IMR-90 (cell line): ENCODE measurements at regions not wholly inside any gene's neighbourhood (a gene's known extent, or its start where the extent isn't known, plus 50 kb on each side); places are given as distances from the start of the nearest gene placed in this dataset.
A peak's percentile ranks its signal among the peaks of the same experiment; 100 is the strongest.

Experiments used
- ATAC-seq: fragments of 200-7000 bp; cut with Tn5 transposase; 2 replicates; pipeline ENCODE4 v1.9.1; 2020; ENCODE audit warnings: low read depth, mild to moderate bottlenecking, moderate library complexity
- BruUV-seq: library from RNA; stranded (reverse); fragments of 400-500 nt; replicated peaks from 2 replicates; lab custom pipeline; 2021; lab: Mats Ljungman, UMichigan
- CTCF ChIA-PET: fragments of 300-600 bp; formaldehyde crosslinking; extraction: SDS; loops from one replicate; lab custom pipeline; 2021; ENCODE audit warnings: antibody characterized with exemption; lab: Yijun Ruan, JAX
- POLR2A ChIA-PET: fragments of 300-600 bp; sonication (Branson Sonifier 250); formaldehyde crosslinking; loops from one replicate; lab custom pipeline; 2022; ENCODE audit warnings: antibody characterized with exemption; ENCODE audit not compliant: unreplicated experiment; lab: Charles Lee
- DNase-seq: peaks from one replicate; pipeline ENCODE4 v3.0.0; 2013
- H2AFZ ChIP-seq: replicated peaks from 2 replicates; pipeline ENCODE3; 2013; ENCODE audit warnings: low read length, mild to moderate bottlenecking; ENCODE audit not compliant: poor library complexity
- H2AK5ac ChIP-seq: 2 replicates; pipeline ENCODE4 v1.6.1; 2013; ENCODE audit warnings: low read depth, low read length, inconsistent platforms
- H2AK9ac ChIP-seq: replicated peaks from 2 replicates; pipeline ENCODE3; 2013; ENCODE audit warnings: mild to moderate bottlenecking, low read depth, low read length, moderate library complexity; ENCODE audit not compliant: poor library complexity
- H2BK120ac ChIP-seq: 2 replicates; pipeline ENCODE4 v1.6.1; 2013; ENCODE audit warnings: low read depth, low read length, inconsistent platforms
- H2BK15ac ChIP-seq: 3 replicates; pipeline ENCODE4 v1.6.1; 2013; ENCODE audit warnings: low read depth, low read length, inconsistent platforms
- H2BK20ac ChIP-seq: 2 replicates; pipeline ENCODE4 v1.6.1; 2013; ENCODE audit warnings: low read depth, mild to moderate bottlenecking, inconsistent platforms, low read length, moderate library complexity
- H2BK5ac ChIP-seq: 2 replicates; pipeline ENCODE4 v1.6.1; 2013; ENCODE audit warnings: mild to moderate bottlenecking, low read depth, low read length, inconsistent platforms; ENCODE audit not compliant: poor library complexity, severe bottlenecking
- H3K14ac ChIP-seq: replicated peaks from 2 replicates; pipeline ENCODE4 v1.6.1; 2013; ENCODE audit warnings: low read depth, low read length, inconsistent platforms
- H3K18ac ChIP-seq: 2 replicates; pipeline ENCODE4 v1.6.1; 2013; ENCODE audit warnings: low read depth, low read length, control low read depth
- H3K23ac ChIP-seq: 2 replicates; pipeline ENCODE4 v1.6.1; 2013; ENCODE audit warnings: low read depth, low read length, inconsistent platforms
- H3K27ac ChIP-seq: 2 replicates; pipeline ENCODE4 v1.5.1; 2013; ENCODE audit warnings: mild to moderate bottlenecking, control low read depth, low read length; ENCODE audit not compliant: insufficient read depth
- H3K27me3 ChIP-seq: 2 replicates; pipeline ENCODE4 v1.6.1; 2013; ENCODE audit warnings: low read length; ENCODE audit not compliant: control insufficient read depth, insufficient read depth
- H3K36me3 ChIP-seq: 2 replicates; pipeline ENCODE4 v1.6.1; 2013; ENCODE audit warnings: low read length, mixed read lengths; ENCODE audit not compliant: control insufficient read depth, insufficient read depth
- H3K4ac ChIP-seq: 2 replicates; pipeline ENCODE4 v1.6.1; 2013; ENCODE audit warnings: low read depth, low read length, inconsistent platforms
- H3K4me1 ChIP-seq: 2 replicates; pipeline ENCODE4 v1.6.1; 2013; ENCODE audit warnings: low read length, mixed read lengths; ENCODE audit not compliant: control insufficient read depth, insufficient read depth
- H3K4me2 ChIP-seq: 2 replicates; pipeline ENCODE4 v1.6.1; 2013; ENCODE audit warnings: low read depth, mild to moderate bottlenecking, control low read depth, low read length, moderate library complexity
- H3K4me3 ChIP-seq: 2 replicates; pipeline ENCODE4 v1.5.1; 2013; ENCODE audit warnings: low read depth, mild to moderate bottlenecking, control low read depth, low read length, moderate library complexity; ENCODE audit not compliant: insufficient read depth
- H3K56ac ChIP-seq: 2 replicates; pipeline ENCODE4 v1.6.1; 2013; ENCODE audit warnings: low read length, inconsistent platforms; ENCODE audit not compliant: insufficient read depth; ENCODE audit errors: extremely low read depth
- H3K79me1 ChIP-seq, 2 experiments: 2 replicates each; pipeline ENCODE4 v1.6.1; 2013; ENCODE audit warnings: low read length in 2 of 2, inconsistent platforms in 1 of 2, low read depth in 1 of 2
- H3K9ac ChIP-seq: 2 replicates; pipeline ENCODE4 v1.6.1; 2013; ENCODE audit warnings: low read depth, low read length, control low read depth
- H3K9me1 ChIP-seq: 2 replicates; pipeline ENCODE4 v1.6.1; 2013; ENCODE audit warnings: low read length, inconsistent platforms; ENCODE audit not compliant: insufficient read depth
- H3K9me3 ChIP-seq: 2 replicates; pipeline ENCODE4 v1.6.1; 2013; ENCODE audit warnings: low read length; ENCODE audit not compliant: control insufficient read depth, insufficient read depth
- H4K20me1 ChIP-seq: 2 replicates; pipeline ENCODE4 v1.6.1; 2013; ENCODE audit warnings: low read length, inconsistent platforms; ENCODE audit not compliant: insufficient read depth
- H4K5ac ChIP-seq: 2 replicates; pipeline ENCODE4 v1.6.1; 2013; ENCODE audit warnings: mild to moderate bottlenecking, low read depth, low read length, control low read depth
- H4K8ac ChIP-seq, 2 experiments: 2 replicates each; pipeline ENCODE4 v1.6.1; 2013; ENCODE audit warnings: low read depth in 2 of 2, low read length in 2 of 2, control low read depth in 1 of 2, inconsistent platforms in 1 of 2
- H4K91ac ChIP-seq: 2 replicates; pipeline ENCODE4 v1.6.1; 2013; ENCODE audit warnings: low read depth, low read length, inconsistent platforms; ENCODE audit not compliant: insufficient read depth
- CTCF ChIP-seq: conservative IDR thresholded peaks from 2 replicates; pipeline ENCODE4 v1.5.1; 2012; ENCODE audit warnings: mild to moderate bottlenecking, low read depth, low read length, improper control_type of control experiment
- MAFK ChIP-seq: IDR thresholded peaks from 2 replicates; pipeline ENCODE4 v1.6.1; 2012; ENCODE audit warnings: low read depth, low read length, improper control_type of control experiment
- WGBS, 2 experiments: methylation state at CpG; one replicate each; pipeline versions ENCODE4 v1.1.5 to v1.1.7; 2013; ENCODE audit warnings: missing lambda C conversion rate in 2 of 2; ENCODE audit not compliant: insufficient read length in 1 of 2; ENCODE audit errors: extremely low coverage in 2 of 2; 5-methylcytosine and 5-hydroxymethylcytosine counted together
- dilution Hi-C: fragments of 300-500 bp; cut with HindIII; formaldehyde crosslinking; loops from one replicate; pipeline ENCODE4 v1.14.3; 2018; ENCODE audit warnings: low sequenced_read_pairs; ENCODE audit not compliant: unreplicated experiment
- in situ Hi-C: fragments of 300-500 bp; cut with MboI; formaldehyde crosslinking; loops from 3 replicates; pipeline ENCODE4 v1.14.3; 2019; ENCODE audit warnings: low sequenced_read_pairs, inconsistent platforms, mixed read lengths
- intact Hi-C: fragments of 100-400 bp; cut with micrococcal nuclease; formaldehyde crosslinking; loops from 2 replicates; pipeline ENCODE4 v1.10.0; 2022

GRCh38 chr11:29124470-29124869 lies 892.4 kb downstream of the KCNA4 start:
- H2AK9ac ChIP-seq = no peak overlapping the region
- peak overlapping the region; percentile 91 for H2AK5ac ChIP-seq
- no peak overlapping the region for H2BK5ac ChIP-seq
- no peak overlapping the region for H3K4me3 ChIP-seq
- H3K4me2 ChIP-seq = no peak overlapping the region
- no peaks in the 10 kb centered on the region for H3K79me1 ChIP-seq
- no peaks in the 10 kb centered on the region for H3K9me1 ChIP-seq
- no peak overlapping the region for H3K56ac ChIP-seq
- peaks cover 4% of the 10 kb centered on the region for H3K4me1 ChIP-seq
- 0 out of 2 replicates have a peak overlapping the region, but pooled peaks have one; percentile 25 for H3K14ac ChIP-seq
- peak overlapping the region; percentile 54; the same call in 1 of the 2 replicates for H3K4ac ChIP-seq
- no peaks in the 10 kb centered on the region for H3K9me3 ChIP-seq
- peak overlapping the region; percentile 5 to 45; a peak in 2 of 4 replicates for H4K8ac ChIP-seq
- no peaks in the 10 kb centered on the region for H3K27me3 ChIP-seq
- BruUV-seq = no TSS peak
- dilution Hi-C loops = no loop called here
- H4K91ac ChIP-seq = peak overlapping the region; percentile 17
- H4K5ac ChIP-seq = no peak overlapping the region; the same call in 1 of the 2 replicates
- TF ChIP-seq MAFK = no peak
- no peak for TF ChIP-seq CTCF
- peak overlapping the region; percentile 78 for H2BK20ac ChIP-seq
- peak overlapping the region; percentile 45 for H2BK15ac ChIP-seq
- H3K9ac ChIP-seq = no peak overlapping the region
- no peaks in the 10 kb centered on the region for H4K20me1 ChIP-seq
- no peak overlapping the region for H3K27ac ChIP-seq
- H2AFZ ChIP-seq = no peak overlapping the region
- CTCF ChIA-PET = no interaction called here
- intact Hi-C loops = no loop called here
- ATAC-seq = no peak
- in situ Hi-C loops = no loop called here
- POLR2A ChIA-PET = no interaction called here
- H3K36me3 ChIP-seq = no peaks in the 10 kb centered on the region
- 83% methylated on average over 6 of the region's 8 CpGs; no CpG with 5 or more reads in 1 of the 2 experiments for WGBS, 2 experiments
- peak overlapping the region; percentile 48; the same call in 1 of the 2 replicates for H3K18ac ChIP-seq
- H3K23ac ChIP-seq = no peak overlapping the region
- H2BK120ac ChIP-seq = peak overlapping the region; percentile 79
- DNase-seq = no peak
